Stimulated activated CD8-positive, alpha-beta memory T cell treated with anti-CD3 and anti-CD28 coated beads, Interleukin-15, amount 100 ng/mL, for 24 hours (primary cell): ENCODE measurements at regions not wholly inside any gene's neighbourhood (a gene's known extent, or its start where the extent isn't known, plus 50 kb on each side); places are given as distances from the start of the nearest gene placed in this dataset.

Experiments
- DNase-seq: peaks from one replicate; pipeline ENCODE4 v3.0.0-alpha.2; 2020; ENCODE audit warnings: low read depth

GRCh38 chr2:12828980-12829379 is 112.2 kb downstream of the TRIB2 start:
- no peak for DNase-seq

- DNase-seq = no peak
Measured at GRCh38 chr2:12831016-12831415, 114.3 kb downstream of the TRIB2 start.

- DNase-seq = no peak
Measured at GRCh38 chr2:12834239-12834638, 117.5 kb downstream of the TRIB2 start.

- no peak for DNase-seq
Measured at GRCh38 chr2:12835733-12836132, 119.0 kb downstream of the TRIB2 start.

GRCh38 chr2:12839339-12839738 is 122.6 kb downstream of the TRIB2 start:
- DNase-seq = no peak

GRCh38 chr2:12841021-12841420 is 124.3 kb downstream of the TRIB2 start:
- no peak for DNase-seq

DNA sequence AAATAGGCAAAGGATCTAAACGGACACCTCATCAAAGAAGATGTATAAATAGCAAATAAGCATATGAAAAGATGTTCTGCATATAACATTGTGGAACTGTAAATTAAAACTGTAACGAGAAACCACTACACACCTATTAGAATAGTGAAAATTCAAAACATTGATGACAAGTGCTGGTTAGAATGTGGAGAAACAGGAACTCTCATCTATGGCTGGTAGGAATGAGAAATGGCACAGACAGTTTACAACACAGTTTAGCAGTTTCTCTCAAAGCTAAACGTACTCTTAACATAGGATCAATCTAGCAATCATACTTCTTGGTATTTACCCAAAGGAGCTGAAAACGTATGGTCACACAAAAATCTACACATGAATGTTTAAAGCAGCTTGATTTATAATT is 126.2 kb downstream of the TRIB2 start:
- DNase-seq = no peak

- no peak for DNase-seq
Measured at GRCh38 chr2:12844511-12844910, 127.8 kb downstream of the TRIB2 start.

- no peak for DNase-seq
Measured at GRCh38 chr2:12847694-12848575, 131.2 kb downstream of the TRIB2 start.

DNA sequence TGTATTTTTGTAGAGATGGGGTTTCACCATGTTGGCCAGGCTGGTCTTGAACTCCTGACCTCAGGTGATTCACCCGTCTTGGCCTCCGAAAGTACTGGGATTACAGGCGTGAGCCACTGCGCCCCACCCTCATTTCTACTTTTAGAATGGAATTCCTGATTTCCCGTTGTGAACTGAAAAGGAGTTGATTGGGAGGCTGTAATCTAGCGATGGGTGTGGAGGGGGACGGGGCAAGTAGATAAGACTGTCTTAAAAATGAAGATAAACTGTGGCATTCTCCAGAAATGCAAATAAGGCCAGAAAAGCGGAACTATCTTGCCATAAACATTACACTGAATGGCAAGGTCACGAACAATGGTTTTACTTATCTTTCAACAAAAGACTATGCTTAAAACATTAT is 135.4 kb downstream of the TRIB2 start:
- no peak for DNase-seq

GRCh38 chr2:12854001-12854530 is 137.3 kb downstream of the TRIB2 start:
- no peak for DNase-seq

GRCh38 chr2:12855508-12855907 is 138.8 kb downstream of the TRIB2 start:
- DNase-seq = no peak

- no peak for DNase-seq
Measured at GRCh38 chr2:12856934-12857601, 140.3 kb downstream of the TRIB2 start.

DNA sequence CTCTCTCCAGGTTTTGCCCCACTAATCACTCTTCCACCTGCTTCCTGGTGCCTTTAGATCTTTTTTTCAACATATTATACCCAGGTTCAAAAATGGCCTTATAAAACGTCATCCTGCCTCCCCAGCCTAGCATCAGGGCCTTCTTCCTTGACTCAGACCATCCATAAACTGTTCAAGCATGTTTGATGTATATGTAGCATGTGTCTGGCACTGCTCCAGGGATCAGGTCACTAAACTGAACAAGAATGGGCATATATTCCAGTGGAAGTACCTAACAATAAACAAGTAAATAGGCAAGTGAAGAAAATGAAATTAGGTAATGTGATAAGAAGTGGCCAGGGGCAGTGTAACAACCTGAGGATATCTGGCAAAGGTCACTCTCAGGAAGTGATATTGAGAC is 141.2 kb downstream of the TRIB2 start:
- DNase-seq = no peak

DNA sequence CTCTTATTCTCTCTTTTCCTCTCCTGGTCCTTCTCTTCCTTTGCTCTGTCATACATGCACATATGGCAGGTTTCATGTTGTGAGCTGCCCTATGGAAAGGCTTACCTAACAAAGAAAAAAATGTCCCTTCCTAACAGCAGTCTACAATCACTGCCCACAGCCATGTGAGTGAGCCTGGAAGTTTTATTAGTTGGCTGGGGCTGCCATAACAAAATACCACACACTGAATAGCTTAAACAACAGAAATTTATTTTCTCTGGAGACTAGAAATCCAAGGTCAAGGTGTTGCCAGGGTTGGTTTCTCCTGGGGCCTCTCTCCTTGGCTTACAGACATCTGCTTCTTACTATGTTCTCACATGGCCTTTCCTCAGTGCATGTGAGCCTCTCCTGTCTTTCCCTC is 142.1 kb downstream of the TRIB2 start:
- no peak for DNase-seq

DNA sequence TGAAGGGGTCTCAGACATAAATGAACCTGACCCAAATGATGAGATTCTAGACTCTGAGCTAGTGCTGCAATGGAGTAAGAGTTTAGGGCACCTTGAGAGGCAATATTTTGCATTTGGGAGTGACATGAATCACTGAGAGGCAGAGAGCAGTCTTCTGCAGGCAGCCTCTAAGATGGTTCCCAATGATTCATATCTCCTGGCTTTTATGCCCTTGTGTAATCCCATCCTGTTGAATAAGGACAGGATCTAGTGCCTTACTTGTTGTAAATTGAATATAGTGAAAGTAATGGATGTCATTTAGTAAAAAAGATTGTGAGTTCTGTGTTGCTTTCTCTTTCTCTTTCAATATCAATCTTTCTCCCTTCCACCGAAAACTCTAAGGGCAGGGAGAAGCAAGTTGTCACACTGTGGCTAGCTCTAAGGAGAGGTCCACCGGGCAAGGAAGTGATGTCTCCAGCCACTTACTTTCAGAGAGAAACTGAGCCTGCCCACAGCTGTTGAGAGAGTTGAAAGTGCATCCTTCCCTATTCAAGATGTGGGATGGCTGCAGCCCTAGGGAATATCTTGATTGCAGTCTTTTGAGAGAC is 144.7 kb downstream of the TRIB2 start:
- no peak for DNase-seq

- no peak for DNase-seq
Measured at GRCh38 chr2:12862541-12862940, 145.8 kb downstream of the TRIB2 start.

- no peak for DNase-seq
Measured at GRCh38 chr2:12863937-12864336, 147.2 kb downstream of the TRIB2 start.

DNA sequence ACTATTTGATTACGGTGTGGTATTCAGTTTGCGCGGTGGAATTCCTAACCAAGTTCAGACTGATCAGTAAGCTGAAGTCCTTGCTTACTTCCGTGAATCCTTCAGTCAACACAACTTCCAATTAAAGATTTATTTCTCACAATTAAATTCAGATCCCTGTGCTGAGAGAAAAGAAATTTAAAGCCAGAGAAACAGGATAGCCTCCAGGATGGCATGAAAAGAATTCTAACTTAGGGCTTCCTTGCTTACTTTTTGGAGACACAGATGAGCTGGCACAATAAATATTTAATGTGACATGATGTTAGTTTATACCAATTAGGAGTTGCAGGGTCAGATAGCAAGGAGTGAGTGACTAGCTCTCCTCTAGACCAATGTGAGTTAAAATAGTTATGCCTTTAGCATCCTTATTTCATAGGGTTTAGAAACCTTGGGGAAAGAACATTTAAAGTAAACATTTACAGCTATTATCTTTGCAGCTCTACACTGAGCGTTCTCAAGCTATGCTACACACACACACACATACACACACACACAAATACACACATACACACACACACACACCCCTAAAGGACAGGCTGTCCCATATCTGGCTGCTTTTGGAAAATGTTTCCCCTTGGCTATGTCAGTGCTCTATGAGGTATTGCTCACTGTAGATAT is 151.0 kb downstream of the TRIB2 start:
- no peak for DNase-seq

- DNase-seq = no peak
Measured at GRCh38 chr2:12870692-12871091, 154.0 kb downstream of the TRIB2 start.

DNA sequence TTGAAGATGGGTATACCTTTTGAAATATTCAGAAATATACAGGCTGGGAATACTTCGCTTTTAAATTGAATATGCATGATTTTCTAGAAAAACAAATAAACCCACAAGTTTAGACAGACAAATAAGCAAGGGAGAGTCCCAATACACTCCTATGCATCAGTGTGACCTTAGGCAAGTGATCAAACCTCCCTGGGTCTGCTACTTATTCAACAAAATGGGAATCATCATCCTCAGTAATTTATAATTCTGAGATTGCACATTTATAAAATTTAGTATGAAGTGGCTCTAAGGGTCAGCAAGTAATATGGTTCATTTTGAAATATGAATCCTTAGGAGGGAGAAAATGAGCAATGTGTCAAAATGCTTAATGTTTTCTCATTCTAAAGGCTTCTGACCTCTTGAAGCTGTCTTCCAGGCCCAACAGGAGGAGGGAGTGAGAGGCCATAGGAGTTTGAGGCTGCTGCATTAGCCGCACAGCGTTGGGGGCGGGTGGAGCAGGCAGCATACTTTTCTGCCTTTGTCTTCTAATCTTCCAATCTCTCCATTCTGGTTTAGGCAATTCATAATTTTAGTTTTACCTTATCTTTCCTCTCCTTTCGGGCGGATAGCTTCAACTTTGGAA is 155.1 kb downstream of the TRIB2 start:
- DNase-seq = no peak

- DNase-seq = no peak
Measured at GRCh38 chr2:12877761-12878160, 161.0 kb downstream of the TRIB2 start.
